H1 (cell line): ENCODE measurements at regions not wholly inside any gene's neighbourhood (a gene's known extent, or its start where the extent isn't known, plus 50 kb on each side); places are given as distances from the start of the nearest gene placed in this dataset.

Experiments
- CTCF ChIA-PET: fragments of 300-600 bp; sonication (Branson Sonifier 250); formaldehyde crosslinking; loops from one replicate; lab custom pipeline; 2021; ENCODE audit not compliant: partially characterized antibody; lab: Charles Lee
- POLR2A ChIA-PET: fragments of 300-600 bp; sonication (Branson Sonifier 250); formaldehyde crosslinking; loops from one replicate; lab custom pipeline; 2021; ENCODE audit warnings: inconsistent platforms; ENCODE audit not compliant: partially characterized antibody; lab: Charles Lee
- DNase-seq, 2 experiments: peaks; one replicate each; pipeline versions ENCODE4 v3.0.0 to v3.0.0-alpha.2; 2010 to 2022; ENCODE audit warnings: low spot score in 2 of 2, low read depth in 1 of 2, mixed read lengths in 1 of 2
- FAIRE-seq: peaks from 2 replicates; lab custom pipeline; 2011; peaks lifted over from hg19 to GRCh38; lab: Jason Lieb, UNC
- H2AFZ ChIP-seq: 2 replicates; pipeline ENCODE4 v1.8.1; 2012; ENCODE audit warnings: low read length, inconsistent platforms
- H2AK5ac ChIP-seq: 2 replicates; pipeline ENCODE4 v1.6.1; 2013; ENCODE audit warnings: low read depth, low read length
- H2BK120ac ChIP-seq: replicated peaks from 2 replicates; pipeline ENCODE3; 2013; ENCODE audit warnings: low read depth, low read length, inconsistent platforms
- H2BK12ac ChIP-seq: 2 replicates; pipeline ENCODE4 v1.6.1; 2013; ENCODE audit warnings: low read depth, low read length
- H2BK15ac ChIP-seq: 2 replicates; pipeline ENCODE4 v1.6.1; 2013; ENCODE audit warnings: low read length
- H2BK20ac ChIP-seq: 2 replicates; pipeline ENCODE4 v1.6.1; 2013; ENCODE audit warnings: low read length
- H2BK5ac ChIP-seq: 2 replicates; pipeline ENCODE4 v1.6.1; 2013; ENCODE audit warnings: low read depth, low read length
- H3K14ac ChIP-seq: 2 replicates; pipeline ENCODE4 v1.6.1; 2013; ENCODE audit warnings: inconsistent platforms; ENCODE audit not compliant: insufficient read length
- H3K18ac ChIP-seq: 2 replicates; pipeline ENCODE4 v1.6.1; 2013; ENCODE audit warnings: low read length; ENCODE audit errors: extremely low read depth
- H3K23ac ChIP-seq: 2 replicates; pipeline ENCODE4 v1.6.1; 2013; ENCODE audit warnings: inconsistent platforms; ENCODE audit not compliant: insufficient read length
- H3K23me2 ChIP-seq: 2 replicates; pipeline ENCODE4 v1.6.1; 2013; ENCODE audit warnings: low read depth, low read length
- H3K27ac ChIP-seq: 2 replicates; pipeline ENCODE4 v1.6.1; 2011; ENCODE audit warnings: low read depth, low read length, inconsistent platforms
- H3K27me3 ChIP-seq, 4 experiments: replicated peaks in 1 of 4; 1 replicate in 1 of 4; 2 replicates in 3 of 4; pipeline versions ENCODE4 v1.6.1 to v1.8.1; 2011 to 2013; ENCODE audit warnings: low read length in 3 of 4, mild to moderate bottlenecking in 3 of 4, inconsistent platforms in 2 of 4, mixed read lengths in 2 of 4, moderate library complexity in 1 of 4; ENCODE audit not compliant: control insufficient read depth in 3 of 4, insufficient read depth in 3 of 4; ENCODE audit errors: extremely low read depth in 1 of 4
- H3K36me3 ChIP-seq, 4 experiments: 2 replicates each; pipeline versions ENCODE4 v1.6.1 to v1.8.1; 2011 to 2013; ENCODE audit warnings: mild to moderate bottlenecking in 4 of 4, low read length in 3 of 4, moderate library complexity in 2 of 4, control low read depth in 1 of 4, inconsistent platforms in 1 of 4; ENCODE audit not compliant: insufficient read depth in 4 of 4, control insufficient read depth in 2 of 4
- H3K4ac ChIP-seq: replicated peaks from 2 replicates; pipeline ENCODE3; 2013; ENCODE audit warnings: low read length, low read depth, mixed read lengths, inconsistent platforms; ENCODE audit not compliant: insufficient read length
- H3K4me1 ChIP-seq, 4 experiments: replicated peaks in 1 of 4; 1 replicate in 1 of 4; 2 replicates in 3 of 4; pipeline versions ENCODE4 v1.6.1 to v1.8.1; 2011 to 2013; ENCODE audit warnings: low read length in 3 of 4, inconsistent platforms in 2 of 4, mixed read lengths in 1 of 4; ENCODE audit not compliant: insufficient read depth in 4 of 4, control insufficient read depth in 3 of 4
- H3K4me2 ChIP-seq, 2 experiments: 2 replicates each; pipeline versions ENCODE4 v1.6.1 to v1.8.1; 2011 to 2013; ENCODE audit warnings: low read depth in 2 of 2, low read length in 2 of 2, control low read depth in 1 of 2, inconsistent platforms in 1 of 2, mild to moderate bottlenecking in 1 of 2; ENCODE audit not compliant: insufficient read depth in 1 of 2
- H3K4me3 ChIP-seq, 4 experiments: fragments of 200-600, 300-600 bp in 1 of 4; sonication (generic), shearing (Covaris generic), sonication (Bioruptor Twin) in 1 of 4; 2 replicates each; pipeline versions ENCODE4 v1.5.1 to v1.8.1; 2011 to 2016; ENCODE audit warnings: low read length in 4 of 4, low read depth in 3 of 4, control low read depth in 2 of 4, inconsistent platforms in 2 of 4, mild to moderate bottlenecking in 2 of 4, mixed read lengths in 1 of 4, moderate library complexity in 1 of 4; ENCODE audit not compliant: insufficient read depth in 2 of 4; ENCODE audit errors: extremely low read depth in 1 of 4
- H3K56ac ChIP-seq: replicated peaks from 2 replicates; pipeline ENCODE3; 2013; ENCODE audit warnings: low read depth, mild to moderate bottlenecking, mixed read lengths, low read length, inconsistent platforms; ENCODE audit not compliant: insufficient read length
- H3K79me1 ChIP-seq: 2 replicates; pipeline ENCODE4 v1.6.1; 2013; ENCODE audit warnings: low read depth, low read length, control low read depth
- H3K79me2 ChIP-seq, 2 experiments: 2 replicates each; pipeline versions ENCODE4 v1.6.1 to v1.8.1; 2012 to 2013; ENCODE audit warnings: low read length in 2 of 2, mild to moderate bottlenecking in 2 of 2, inconsistent platforms in 1 of 2; ENCODE audit not compliant: insufficient read depth in 2 of 2, control insufficient read depth in 1 of 2
- H3K9ac ChIP-seq, 4 experiments: replicated peaks in 1 of 4; 1 replicate in 1 of 4; 2 replicates in 3 of 4; pipeline versions ENCODE4 v1.6.1 to v1.8.1; 2011 to 2013; ENCODE audit warnings: low read depth in 3 of 4, low read length in 3 of 4, control low read depth in 2 of 4, mild to moderate bottlenecking in 2 of 4, moderate library complexity in 2 of 4, inconsistent platforms in 1 of 4; ENCODE audit errors: extremely low read depth in 1 of 4
- H3K9me3 ChIP-seq, 2 experiments: 2 replicates each; pipeline versions ENCODE4 v1.6.1 to v1.8.1; 2012 to 2013; ENCODE audit warnings: mild to moderate bottlenecking in 2 of 2, moderate library complexity in 2 of 2, control low read depth in 1 of 2, inconsistent platforms in 1 of 2, low read depth in 1 of 2, low read length in 1 of 2, mixed read lengths in 1 of 2; ENCODE audit not compliant: insufficient read depth in 2 of 2
- H4K20me1 ChIP-seq, 2 experiments: replicated peaks in 1 of 2; 2 replicates each; pipeline versions ENCODE3 to v1.8.1; 2011 to 2013; ENCODE audit warnings: inconsistent platforms in 2 of 2, low read length in 2 of 2, mild to moderate bottlenecking in 1 of 2; ENCODE audit not compliant: insufficient read depth in 2 of 2, control insufficient read depth in 1 of 2
- H4K5ac ChIP-seq: 2 replicates; pipeline ENCODE4 v1.6.1; 2013; ENCODE audit warnings: low read length, low read depth, mixed read lengths, inconsistent platforms; ENCODE audit not compliant: insufficient read length
- H4K8ac ChIP-seq: 2 replicates; pipeline ENCODE4 v1.8.0; 2013; ENCODE audit warnings: mild to moderate bottlenecking, moderate library complexity, low read length, inconsistent platforms; ENCODE audit not compliant: insufficient read depth; ENCODE audit errors: extremely low read depth
- H4K91ac ChIP-seq: replicated peaks from 2 replicates; pipeline ENCODE3; 2013; ENCODE audit warnings: low read length, mixed read lengths, inconsistent platforms; ENCODE audit not compliant: insufficient read length
- CTCF ChIP-seq, 3 experiments: IDR thresholded peaks; 1 replicate in 2 of 3; 2 replicates in 1 of 3; pipeline versions ENCODE4 v1.5.1 to v1.6.1; 2011; ENCODE audit warnings: low read length in 3 of 3, mild to moderate bottlenecking in 3 of 3, inconsistent platforms in 2 of 3, low read depth in 1 of 3, moderate library complexity in 1 of 3; ENCODE audit not compliant: insufficient read depth in 1 of 3; ENCODE audit errors: control extremely low read depth in 1 of 3
- HDAC2 ChIP-seq, 2 experiments: fragments of 300-600 bp in 1 of 2; sonication (generic) in 1 of 2; IDR thresholded peaks; 2 replicates each; pipeline ENCODE4 v1.6.1; 2011 to 2012; ENCODE audit warnings: low read depth in 2 of 2, low read length in 2 of 2, mild to moderate bottlenecking in 2 of 2, moderate library complexity in 2 of 2, borderline replicate concordance in 1 of 2, inconsistent platforms in 1 of 2
- KDM1A ChIP-seq: fragments of 200-600, 300-600 bp; sonication (generic); IDR thresholded peaks from 2 replicates; pipeline ENCODE4 v1.7.1; 2016; ENCODE audit warnings: mild to moderate bottlenecking, low read length, borderline replicate concordance
- POLR2A ChIP-seq, 2 experiments: IDR thresholded peaks; 1 replicate in 1 of 2; 2 replicates in 1 of 2; pipeline ENCODE4 v1.6.1; 2011; ENCODE audit warnings: low read depth in 2 of 2, low read length in 2 of 2, mild to moderate bottlenecking in 2 of 2; ENCODE audit errors: control extremely low read depth in 1 of 2
- RXRA ChIP-seq: IDR thresholded peaks from 2 replicates; pipeline ENCODE4 v1.6.1; 2011; ENCODE audit warnings: low read depth, mild to moderate bottlenecking, low read length, moderate library complexity; ENCODE audit not compliant: insufficient read depth
- TCF12 ChIP-seq: IDR thresholded peaks from 2 replicates; pipeline ENCODE4 v1.6.1; 2011; ENCODE audit warnings: low read depth, mild to moderate bottlenecking, low read length
- WGBS, 2 experiments: shearing (Covaris generic) in 1 of 2; methylation state at CpG; one replicate each; pipeline versions ENCODE4 v1.1.6 to v1.1.7; 2013 to 2015; ENCODE audit warnings: low lambda C conversion rate in 2 of 2, mixed read lengths in 2 of 2, inconsistent platforms in 1 of 2, low coverage in 1 of 2, missing lambda C conversion rate in 1 of 2; ENCODE audit not compliant: insufficient replicate concordance in 2 of 2, insufficient coverage in 1 of 2, insufficient read length in 1 of 2; ENCODE audit errors: extremely low coverage in 1 of 2, missing lambda C conversion rate in 1 of 2; 5-methylcytosine and 5-hydroxymethylcytosine counted together

DNA sequence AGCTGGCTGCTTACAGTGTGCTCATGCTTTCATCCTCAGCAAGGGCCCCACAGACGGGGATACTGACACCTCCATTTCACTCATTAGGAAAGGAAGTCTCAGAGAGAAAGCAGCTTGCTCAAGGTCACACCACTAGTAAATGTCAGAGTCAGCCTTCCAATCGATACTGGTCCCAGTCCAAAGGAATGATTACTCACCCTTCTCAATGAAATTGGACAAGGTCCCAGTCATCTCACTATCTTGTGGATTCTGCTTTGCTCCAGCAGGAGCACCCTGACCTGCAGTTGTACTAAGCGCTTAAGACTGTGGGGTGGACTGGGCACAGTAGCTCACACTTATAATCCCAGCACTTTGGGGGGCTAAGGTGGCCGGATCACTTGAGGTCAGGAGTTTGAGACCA, 132.2 kb upstream of the SLC34A2 start:
- Histone ChIP-seq H2AFZ (no peak overlapping the region), H3K4me2 (no peak overlapping the region), H3K9ac (no peak overlapping the region), H3K27ac (no peak overlapping the region), H3K36me3 (no peaks in the 10 kb centered on the region), H2BK20ac (no peak overlapping the region), H3K79me1 (no peaks in the 10 kb centered on the region), H4K5ac (no peak overlapping the region), H2AK5ac (no peak overlapping the region), H2BK5ac (no peak overlapping the region), H3K79me2 (no peaks in the 10 kb centered on the region), H3K9me3 (no peaks in the 10 kb centered on the region), H3K56ac (no peak overlapping the region), H4K8ac (no peak overlapping the region), H3K4ac (no peak overlapping the region), H3K23me2 (no peaks in the 10 kb centered on the region), H3K23ac (no peak overlapping the region), H3K4me3 (no peak overlapping the region), H4K20me1 (no peaks in the 10 kb centered on the region), H4K91ac (no peak overlapping the region), H2BK120ac (no peak overlapping the region), H2BK15ac (no peak overlapping the region), H3K27me3 (peaks cover 0 to 6% (median 0%) of the 10 kb centered on the region in 4 experiments; a peak in 2 of 7 replicates), H3K4me1 (peaks cover 0 to 4% (median 1%) of the 10 kb centered on the region in 4 experiments; a peak in 2 of 7 replicates), H3K18ac (no peak overlapping the region), H2BK12ac (no peak overlapping the region), H3K14ac (no peak overlapping the region)
- POLR2A ChIA-PET, result no interaction called here
- CTCF ChIA-PET, result interaction anchor here (0.9 to 3.2 kb wide), 5 partner anchors 9 to 180 kb away, joined by 3 to 15 read pairs (median 3); no protein-coding TSS in a partner anchor
- no peak for TF ChIP-seq CTCF (IDR thresholded peaks at IDR 0.05; ENCODE audit: control extremely low read depth in 1 of 3, insufficient read depth in 1 of 3, low read depth in 1 of 3, low read length in 3 of 3)
- no peak for TF ChIP-seq HDAC2 (IDR thresholded peaks at IDR 0.05; ENCODE audit: borderline replicate concordance in 1 of 2, low read depth in 2 of 2, low read length in 2 of 2)
- TF ChIP-seq KDM1A, result no peak
- TF ChIP-seq TCF12, result no peak
- TF ChIP-seq POLR2A (IDR thresholded peaks at IDR 0.05; ENCODE audit: control extremely low read depth in 1 of 2, low read depth in 2 of 2, low read length in 2 of 2), result no peak
- TF ChIP-seq RXRA, result no peak
- FAIRE-seq (no peak), DNase-seq (no peak)
- 78% methylated on average over 4 of the region's 4 CpGs; no CpG with 5 or more reads in 1 of the 2 experiments for WGBS, 2 experiments
